Endothelial cell of umbilical vein (primary cell): ENCODE measurements at regions not wholly inside any gene's neighbourhood (a gene's known extent, or its start where the extent isn't known, plus 50 kb on each side); places are given as distances from the start of the nearest gene placed in this dataset.

Experiments used
- CTCF ChIP-seq, 2 donors: IDR thresholded peaks; 1 replicate in 1 of 2; 2 replicates in 1 of 2; pipeline ENCODE4 v1.5.1; 2011; ENCODE audit warnings: low read length in 2 of 2, mild to moderate bottlenecking in 2 of 2, moderate library complexity in 2 of 2, control low read depth in 1 of 2, inconsistent platforms in 1 of 2, low read depth in 1 of 2; ENCODE audit not compliant: insufficient read depth in 1 of 2; ENCODE audit errors: extremely low read depth in 1 of 2
- EZH2 ChIP-seq: IDR thresholded peaks from 2 replicates; pipeline ENCODE4 v1.6.1; 2012; ENCODE audit warnings: borderline replicate concordance, low read depth, mild to moderate bottlenecking, moderate library complexity, low read length, inconsistent platforms; ENCODE audit not compliant: severe bottlenecking
- FOS ChIP-seq: IDR thresholded peaks from 2 replicates; pipeline ENCODE4 v1.6.1; 2011; ENCODE audit warnings: mild to moderate bottlenecking, low read length, moderate library complexity, borderline replicate concordance; ENCODE audit not compliant: insufficient read depth
- JUN ChIP-seq: IDR thresholded peaks from 2 replicates; pipeline ENCODE4 v1.6.1; 2011; ENCODE audit warnings: borderline replicate concordance, low read depth; ENCODE audit not compliant: insufficient read length, insufficient read depth
- MYC ChIP-seq: IDR thresholded peaks from one replicate; pipeline ENCODE4 v1.6.1; 2011; ENCODE audit warnings: mild to moderate bottlenecking, low read depth, low read length
- POLR2A ChIP-seq: IDR thresholded peaks from 2 replicates; pipeline ENCODE4 v1.6.1; 2012; ENCODE audit warnings: low read depth, mild to moderate bottlenecking, control low read depth, low read length
- POLR2AphosphoS5 ChIP-seq: IDR thresholded peaks from 2 replicates; pipeline ENCODE4 v1.6.1; 2012; ENCODE audit warnings: low read depth, mild to moderate bottlenecking, control low read depth, low read length, moderate library complexity; ENCODE audit not compliant: insufficient read depth
- TF ChIP-seq, protein P1 (sequence below): IDR thresholded peaks from 2 replicates; pipeline ENCODE4 v1.6.1; 2011; ENCODE audit not compliant: insufficient read depth, insufficient read length

- TF ChIP-seq POLR2AphosphoS5 (no peak), CTCF (IDR thresholded peaks at IDR 0.05; ENCODE audit: extremely low read depth in 1 of 2, insufficient read depth in 1 of 2, low read depth in 1 of 2, low read length in 2 of 2) (no peak), JUN (no peak), POLR2A (no peak), FOS (no peak), EZH2 (no peak), MYC (no peak)
- TF ChIP-seq, protein P1, sequence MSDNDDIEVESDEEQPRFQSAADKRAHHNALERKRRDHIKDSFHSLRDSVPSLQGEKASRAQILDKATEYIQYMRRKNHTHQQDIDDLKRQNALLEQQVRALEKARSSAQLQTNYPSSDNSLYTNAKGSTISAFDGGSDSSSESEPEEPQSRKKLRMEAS: no peak
Measured at GRCh38 chr2:60336442-60337141, 216.9 kb downstream of the BCL11A start.
